SH-SY5Y (cell line): ENCODE measurements at regions not wholly inside any gene's neighbourhood (a gene's known extent, or its start where the extent isn't known, plus 50 kb on each side); places are given as distances from the start of the nearest gene placed in this dataset.

ENCODE experiments used
- GATA2 ChIP-seq: IDR thresholded peaks from 2 replicates; pipeline ENCODE4 v1.6.1; 2011; ENCODE audit warnings: mild to moderate bottlenecking, low read depth, low read length
- GATA3 ChIP-seq: IDR thresholded peaks from 2 replicates; pipeline ENCODE4 v1.6.1; 2011; ENCODE audit warnings: low read depth, mild to moderate bottlenecking, low read length, moderate library complexity

- TF ChIP-seq GATA2 (no peak), GATA3 (no peak)
Observed at GRCh38 chr10:65620404-65621048, 1305.3 kb upstream of the LRRTM3 start.

- TF ChIP-seq GATA2 (no peak), GATA3 (no peak)
Observed at GRCh38 chr10:65622608-65623007, 1303.2 kb upstream of the LRRTM3 start.

GRCh38 chr10:65628493-65629139 lies 1297.2 kb upstream of the LRRTM3 start:
- TF ChIP-seq GATA2 (no peak), GATA3 (no peak)

GRCh38 chr10:65660006-65660405 lies 1265.8 kb upstream of the LRRTM3 start:
- TF ChIP-seq GATA2 (no peak), GATA3 (no peak)

- TF ChIP-seq GATA2 = no peak
- no peak for TF ChIP-seq GATA3
Observed at GRCh38 chr10:65670087-65670486, 1255.7 kb upstream of the LRRTM3 start.

GRCh38 chr10:65675236-65675635 lies 1250.6 kb upstream of the LRRTM3 start:
- TF ChIP-seq GATA2 = no peak
- TF ChIP-seq GATA3 = no peak

- TF ChIP-seq GATA3 (no peak), GATA2 (no peak)
Observed at GRCh38 chr10:65684896-65685295, 1240.9 kb upstream of the LRRTM3 start.

- TF ChIP-seq GATA3 (no peak), GATA2 (no peak)
Observed at GRCh38 chr10:65701168-65701776, 1224.6 kb upstream of the LRRTM3 start.

GRCh38 chr10:65708057-65708456 lies 1217.8 kb upstream of the LRRTM3 start:
- TF ChIP-seq GATA2 (no peak), GATA3 (no peak)

GRCh38 chr10:65710306-65710705 lies 1215.5 kb upstream of the LRRTM3 start:
- TF ChIP-seq GATA2 (no peak), GATA3 (no peak)

- TF ChIP-seq GATA2 (no peak), GATA3 (no peak)
Observed at GRCh38 chr10:65719790-65720189, 1206.0 kb upstream of the LRRTM3 start.

GRCh38 chr10:65720901-65721300 lies 1204.9 kb upstream of the LRRTM3 start:
- no peak for TF ChIP-seq GATA3
- TF ChIP-seq GATA2 = no peak

GRCh38 chr10:65723525-65723924 lies 1202.3 kb upstream of the LRRTM3 start:
- TF ChIP-seq GATA3 = no peak
- no peak for TF ChIP-seq GATA2

GRCh38 chr10:65735382-65735781 lies 1190.5 kb upstream of the LRRTM3 start:
- TF ChIP-seq GATA3 (no peak), GATA2 (no peak)

GRCh38 chr10:65742906-65743305 lies 1182.9 kb upstream of the LRRTM3 start:
- TF ChIP-seq GATA2 = no peak
- no peak for TF ChIP-seq GATA3
